Stimulated activated CD8-positive, alpha-beta memory T cell treated with anti-CD3 and anti-CD28 coated beads, Interleukin-4, amount 100 ng/mL, for 24 hours (primary cell): ENCODE measurements at regions not wholly inside any gene's neighbourhood (a gene's known extent, or its start where the extent isn't known, plus 50 kb on each side); places are given as distances from the start of the nearest gene placed in this dataset.
"Not testable (repeated sequence)": the region's sequence is repeated elsewhere in the genome, so short reads cannot be mapped to it uniquely, and the experiment has no call there.

Experiments
- DNase-seq: peaks from one replicate; pipeline ENCODE4 v3.0.0-alpha.2; 2020; ENCODE audit warnings: low read depth

GRCh38 chr18:8882632-8883408, 177.5 kb downstream of the MTCL1 start:
- DNase-seq: no peak

- no peak for DNase-seq
Observed at GRCh38 chr18:8883409-8883668, 178.0 kb downstream of the MTCL1 start.

- DNase-seq: not testable (repeated sequence)
Observed at GRCh38 chr18:8887877-8888276, 182.5 kb downstream of the MTCL1 start.

GRCh38 chr18:8889489-8889888, 184.1 kb downstream of the MTCL1 start:
- no peak for DNase-seq

- not testable (repeated sequence) for DNase-seq
Observed at GRCh38 chr18:8890503-8890902, 185.1 kb downstream of the MTCL1 start.

GRCh38 chr18:8890957-8891464, 185.7 kb downstream of the MTCL1 start:
- no peak for DNase-seq

GRCh38 chr18:8893221-8893620, 187.9 kb downstream of the MTCL1 start:
- DNase-seq: no peak

- no peak for DNase-seq
Observed at GRCh38 chr18:8893628-8894231, 188.4 kb downstream of the MTCL1 start.

GRCh38 chr18:8894823-8895222, 189.5 kb downstream of the MTCL1 start:
- no peak for DNase-seq

GRCh38 chr18:8895341-8895740, 190.0 kb downstream of the MTCL1 start:
- DNase-seq: no peak

- no peak for DNase-seq
Observed at GRCh38 chr18:8895987-8896619, 190.7 kb downstream of the MTCL1 start.

- DNase-seq: no peak
Observed at GRCh38 chr18:8899000-8899399, 193.6 kb downstream of the MTCL1 start.

- DNase-seq: no peak
Observed at GRCh38 chr18:8900552-8900951, 195.2 kb downstream of the MTCL1 start.

- DNase-seq: no peak
Observed at GRCh38 chr18:8901019-8901418, 195.7 kb downstream of the MTCL1 start.

GRCh38 chr18:8904316-8904715, 198.2 kb upstream of the NDUFV2 start:
- DNase-seq: no peak

- no peak for DNase-seq
Observed at GRCh38 chr18:8908792-8909510, 193.5 kb upstream of the NDUFV2 start.

- no peak for DNase-seq
Observed at GRCh38 chr18:8910186-8910822, 192.2 kb upstream of the NDUFV2 start.

GRCh38 chr18:8910843-8911242, 191.7 kb upstream of the NDUFV2 start:
- no peak for DNase-seq

- no peak for DNase-seq
Observed at GRCh38 chr18:8911408-8912340, 190.8 kb upstream of the NDUFV2 start.

- DNase-seq: no peak
Observed at GRCh38 chr18:8912348-8913326, 189.9 kb upstream of the NDUFV2 start.
